Anterior cingulate cortex (tissue), 58 donors: ENCODE measurements at regions not wholly inside any gene's neighbourhood (a gene's known extent, or its start where the extent isn't known, plus 50 kb on each side); places are given as distances from the start of the nearest gene placed in this dataset.
A peak's percentile ranks its signal among the peaks of the same experiment; 100 is the strongest.

Experiments
- DNase-seq, 58 donors: peaks; one replicate each; lab custom pipeline; 2025; lab: John Stamatoyannopoulos, UW

DNA sequence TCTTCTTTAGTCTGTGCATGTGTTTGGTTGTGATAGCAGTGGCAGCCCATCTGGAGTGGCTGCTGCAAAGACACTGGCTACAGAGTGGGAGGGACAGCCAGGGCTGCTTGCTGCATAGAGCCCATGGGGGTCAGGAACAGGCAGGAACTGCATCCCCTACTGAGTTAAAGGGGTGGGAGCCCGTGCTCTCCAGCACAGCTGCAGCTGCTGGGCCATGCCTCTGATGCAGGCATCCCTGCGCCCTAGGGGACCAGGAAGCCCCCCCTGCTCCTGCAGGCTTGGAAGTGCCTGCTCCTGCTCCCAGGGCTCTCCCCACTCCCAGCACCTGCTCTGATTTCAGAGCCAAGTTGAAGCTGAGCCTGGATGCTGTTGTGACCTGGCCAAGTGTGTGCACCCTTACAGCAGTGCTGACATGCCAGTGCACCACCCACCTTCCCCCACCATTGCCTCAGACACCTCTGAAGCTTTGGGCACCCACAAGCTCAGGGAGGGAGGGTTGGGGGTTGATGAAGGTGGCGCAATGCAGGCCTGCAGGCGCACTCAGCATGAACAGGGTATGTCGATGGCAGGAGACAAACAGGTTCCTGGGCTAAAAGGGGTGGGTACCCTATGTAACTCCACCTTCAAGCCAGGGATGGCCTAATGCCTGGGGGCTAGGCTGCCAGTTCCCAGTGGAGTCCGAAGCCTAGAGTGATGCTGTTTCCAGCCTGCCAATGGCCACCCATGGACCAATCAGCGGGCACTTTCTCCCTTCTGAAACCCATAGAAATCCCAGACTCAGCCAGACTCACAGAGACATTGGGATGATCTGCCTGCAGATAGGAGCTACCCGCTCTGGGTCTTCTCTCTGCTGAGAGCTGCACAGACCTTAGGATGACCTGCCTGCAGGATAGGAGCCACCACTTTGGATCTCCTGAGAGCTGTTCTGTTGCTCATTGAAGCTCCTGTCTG is 919.9 kb upstream of the MIR17HG start:
- no peak for DNase-seq

DNA sequence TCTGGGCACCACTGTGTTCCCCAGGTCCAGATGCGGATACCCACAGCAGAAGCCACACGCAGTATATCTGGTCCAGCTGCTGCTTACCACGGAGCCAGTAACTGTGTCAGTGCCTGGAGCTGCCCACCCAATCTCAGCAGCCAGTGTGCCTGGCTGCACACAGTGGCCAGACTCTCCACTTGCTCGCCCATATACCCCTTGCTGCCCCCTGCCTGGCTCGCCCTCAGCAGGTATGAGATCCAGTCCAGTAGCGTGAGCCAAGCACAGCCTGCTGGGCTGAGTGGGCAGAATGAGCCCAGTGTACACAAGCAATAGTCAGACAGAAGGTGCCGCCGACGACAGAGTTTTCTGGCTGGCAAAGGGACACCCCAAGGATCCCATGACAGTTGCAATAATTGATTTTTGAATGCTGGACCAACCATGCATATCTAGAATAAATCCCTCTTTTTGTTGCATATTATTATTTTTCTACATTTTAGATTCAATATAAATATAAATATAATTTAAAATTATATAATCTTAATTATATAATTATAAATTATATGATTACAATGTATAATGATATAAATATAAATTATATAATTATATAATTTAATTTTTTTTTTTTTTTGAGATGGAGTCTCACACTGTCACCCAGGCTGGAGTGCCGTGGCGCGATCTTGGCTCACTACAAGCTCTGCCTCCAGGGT is 918.8 kb upstream of the MIR17HG start:
- DNase-seq: no peak

DNA sequence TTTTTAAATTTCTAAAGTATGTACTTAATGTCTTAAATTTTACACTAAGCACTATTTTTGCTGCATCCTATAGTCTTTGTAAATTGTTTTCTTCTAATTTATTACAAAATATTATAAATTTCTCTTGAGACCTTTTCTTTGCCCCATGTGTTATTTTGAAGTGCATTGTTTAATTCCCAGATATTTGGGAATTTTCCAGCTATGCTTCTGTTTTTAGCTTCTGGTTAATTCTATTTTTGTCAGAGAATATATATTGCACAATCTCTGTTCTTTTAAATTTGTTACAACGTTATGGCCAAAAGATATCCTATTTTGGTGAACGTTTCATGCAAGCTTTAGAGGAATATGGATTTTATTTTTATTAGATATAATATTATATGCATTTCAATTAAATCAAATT is 917.4 kb upstream of the MIR17HG start:
- no peak for DNase-seq

DNA sequence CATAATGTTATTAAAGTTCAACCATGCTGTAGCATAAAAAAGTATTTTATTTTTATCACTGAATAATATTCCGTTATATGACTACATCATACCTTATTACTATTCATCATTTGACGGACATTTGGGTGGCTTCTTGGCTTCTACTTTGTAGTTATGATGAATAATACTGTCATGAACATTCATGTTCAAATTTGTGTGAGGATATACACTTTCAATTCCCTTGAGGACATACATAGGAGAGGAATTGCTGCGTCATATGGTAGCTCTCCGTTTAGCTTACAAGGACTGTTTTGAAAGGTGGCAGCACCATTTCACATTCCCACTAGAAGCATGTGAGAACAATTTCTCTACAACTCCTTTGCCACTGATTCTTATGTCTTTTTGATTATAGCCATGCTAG is 910.8 kb upstream of the MIR17HG start:
- no peak for DNase-seq

DNA sequence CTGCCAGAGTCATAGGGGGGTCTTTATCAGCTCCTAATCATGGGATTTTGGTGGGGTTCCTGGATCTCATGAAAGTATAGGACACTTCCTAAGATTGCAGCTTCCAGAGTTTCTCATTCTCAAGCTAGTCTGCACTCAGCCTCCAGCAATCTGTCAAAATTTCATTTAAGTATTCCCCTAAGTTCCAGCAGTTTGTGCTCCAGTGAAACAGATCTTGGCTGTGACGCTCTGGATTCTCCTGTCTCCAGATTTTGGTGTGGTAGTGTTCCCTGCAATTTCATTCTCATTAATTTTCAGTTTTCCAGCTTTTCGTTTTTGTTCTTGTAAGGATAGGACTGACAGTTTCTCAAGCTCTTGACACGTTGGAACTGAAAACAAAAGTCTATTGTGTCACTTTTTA is 908.9 kb upstream of the MIR17HG start:
- DNase-seq: no peak

DNA sequence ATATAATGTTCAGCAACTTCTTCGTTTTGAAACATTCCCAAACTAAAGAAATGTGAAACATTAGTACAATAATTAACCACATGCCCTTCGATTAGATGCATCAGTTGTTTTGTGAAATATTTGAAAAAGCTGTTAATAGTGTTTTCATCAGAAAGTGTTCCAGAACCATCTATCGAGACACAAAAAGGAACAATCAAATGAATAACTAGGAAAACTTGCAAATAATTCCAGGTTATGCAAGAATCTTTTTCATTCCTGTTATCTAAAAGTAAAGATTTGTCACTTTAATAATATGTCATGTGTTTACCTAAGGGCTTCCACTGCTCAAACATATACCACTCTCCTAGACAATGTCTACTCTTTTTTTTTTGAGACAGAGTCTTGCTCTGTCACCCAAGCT is 904.2 kb upstream of the MIR17HG start:
- DNase-seq: no peak

DNA sequence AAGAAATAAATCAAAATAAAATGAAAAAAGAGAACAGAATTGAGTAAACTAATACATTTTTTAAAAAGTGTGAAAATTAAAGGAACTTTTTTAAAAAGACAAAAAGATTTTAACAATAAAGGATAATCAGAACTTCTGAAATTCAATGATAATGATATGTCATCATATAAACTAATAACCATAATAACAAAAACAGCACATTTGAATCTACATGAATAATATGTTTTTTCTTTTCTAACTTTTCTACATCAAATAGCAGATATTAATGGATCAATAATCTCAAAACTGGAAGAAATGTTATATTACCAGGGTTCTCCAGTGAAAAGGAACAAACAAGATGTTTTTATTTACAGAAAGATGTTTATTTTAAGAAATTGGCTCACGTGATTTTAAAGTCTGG is 903.3 kb upstream of the MIR17HG start:
- no peak for DNase-seq

DNA sequence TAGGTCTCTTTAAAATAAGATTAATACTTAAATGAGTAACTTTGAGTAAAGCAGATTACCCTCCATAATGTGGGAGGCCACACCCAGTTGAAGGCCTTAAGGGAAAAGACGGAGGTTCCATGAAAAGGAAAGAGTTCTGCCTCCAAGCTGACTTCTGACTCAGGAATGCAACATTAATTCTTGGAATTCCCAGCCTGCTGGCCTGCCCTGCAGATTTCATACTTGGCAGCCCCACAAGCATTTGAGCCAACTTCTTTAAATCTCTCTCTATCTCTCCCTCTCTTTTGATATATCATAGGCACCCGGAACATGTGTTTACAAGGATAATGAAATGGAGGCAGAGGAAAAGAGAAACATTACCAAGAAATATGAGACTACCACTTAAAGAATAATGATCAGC is 902.3 kb upstream of the MIR17HG start:
- no peak for DNase-seq

DNA sequence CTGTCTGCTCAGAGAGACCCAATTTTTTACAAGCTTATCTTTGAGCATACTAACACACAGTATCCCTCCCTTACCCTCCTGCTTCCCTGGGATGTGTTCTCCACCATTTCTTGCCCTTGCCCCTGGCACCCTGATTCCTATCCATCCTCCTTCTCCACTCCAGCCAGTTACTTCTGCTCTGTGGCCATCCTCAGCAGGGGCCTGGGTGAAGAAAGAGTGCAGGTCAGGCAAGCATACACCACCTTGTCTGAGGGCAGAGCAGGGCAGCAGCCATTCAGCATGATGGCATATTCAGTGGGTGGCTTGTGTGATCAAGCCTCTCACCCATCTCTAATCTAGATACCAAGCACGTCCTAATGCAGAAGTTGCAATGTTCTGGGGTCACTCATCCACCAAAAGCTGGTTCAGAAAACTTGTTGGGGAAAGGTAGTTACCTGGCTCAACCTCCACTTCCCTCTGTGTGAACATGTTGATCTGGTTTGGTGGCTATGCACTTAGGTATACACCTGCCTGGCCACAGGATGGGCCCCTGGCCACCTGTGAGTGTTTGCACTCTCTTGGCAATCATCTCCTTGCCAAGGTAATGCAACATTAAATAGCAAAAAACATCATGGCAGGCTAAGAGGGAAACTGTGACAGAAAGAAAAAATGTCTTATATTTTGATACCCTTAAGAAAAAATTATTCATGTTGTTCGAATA is 900.3 kb upstream of the MIR17HG start:
- DNase-seq: no peak

GRCh38 chr13:90447734-90448101 is 899.8 kb upstream of the MIR17HG start:
- no peak for DNase-seq

DNA sequence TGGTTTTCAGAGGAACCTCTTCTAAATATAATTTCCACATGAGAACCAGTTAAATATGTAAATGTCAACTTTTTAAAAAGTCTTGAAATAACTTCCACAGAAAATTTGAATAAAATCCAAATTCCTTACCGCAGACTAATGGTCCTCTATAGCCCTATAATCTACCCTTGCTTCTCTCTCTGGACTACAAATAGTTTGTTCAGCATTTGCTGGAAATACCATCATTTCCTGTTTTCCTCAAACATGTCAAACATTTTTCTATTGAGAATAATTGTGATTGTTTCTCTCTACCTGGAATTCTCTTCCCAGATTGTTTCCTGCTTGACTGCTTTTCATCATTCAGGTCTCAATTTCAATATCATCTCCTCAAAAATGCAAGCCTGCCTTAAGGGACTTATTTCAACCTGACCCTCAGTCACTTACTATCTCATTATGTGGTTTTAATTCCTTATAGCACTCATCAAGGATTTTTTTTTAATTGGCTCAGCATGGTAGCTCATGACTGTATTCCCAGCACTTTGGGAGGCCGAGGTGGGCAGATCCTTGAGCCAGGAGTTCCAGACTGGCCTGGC is 898.9 kb upstream of the MIR17HG start:
- DNase-seq: no peak

DNA sequence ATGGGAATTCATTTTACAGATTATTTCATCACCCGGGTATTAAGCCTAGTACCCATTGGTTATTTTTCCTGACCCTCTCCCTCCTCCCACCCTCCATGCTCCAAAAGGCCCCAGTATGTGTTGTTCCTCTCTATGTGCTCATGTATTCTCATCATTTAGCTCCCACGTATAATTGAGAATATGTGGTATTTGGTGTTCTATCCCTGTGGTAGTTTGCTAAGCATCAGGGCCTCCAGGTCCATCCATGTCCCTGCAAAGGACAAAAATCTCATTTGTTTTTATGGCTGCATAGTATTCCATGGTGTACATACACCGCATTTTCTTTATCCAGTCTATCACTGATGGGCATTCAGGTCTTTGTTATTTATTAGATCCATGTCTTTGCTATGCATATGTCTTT is 894.1 kb upstream of the MIR17HG start:
- no peak for DNase-seq

- no peak for DNase-seq
Observed at GRCh38 chr13:90454002-90454636, 893.4 kb upstream of the MIR17HG start.

- no peak for DNase-seq
Observed at GRCh38 chr13:90455067-90455466, 892.4 kb upstream of the MIR17HG start.

GRCh38 chr13:90455823-90456222 is 891.7 kb upstream of the MIR17HG start:
- DNase-seq: no peak

GRCh38 chr13:90461398-90461797 is 886.1 kb upstream of the MIR17HG start:
- no peak for DNase-seq

DNA sequence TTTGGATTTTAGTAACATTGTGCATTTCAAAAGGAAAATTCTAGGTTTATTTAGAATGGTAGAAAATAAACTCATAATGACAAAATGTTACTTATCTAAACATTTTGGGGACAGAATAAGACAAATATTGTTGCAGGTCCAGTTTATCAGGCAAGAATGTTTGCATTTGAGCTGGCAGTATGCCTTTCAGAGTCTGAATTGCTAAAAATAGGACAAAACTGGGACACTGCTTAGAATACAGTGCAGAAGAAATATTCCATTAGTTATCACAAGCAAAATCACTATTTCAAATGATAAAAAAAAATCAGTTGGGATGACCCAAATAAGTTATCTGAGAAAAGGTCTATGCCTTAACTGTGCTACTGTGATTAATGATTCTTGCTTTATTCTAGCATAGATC is 870.3 kb upstream of the MIR17HG start:
- peak in 1 of 58 donors; percentile 1 for DNase-seq

DNA sequence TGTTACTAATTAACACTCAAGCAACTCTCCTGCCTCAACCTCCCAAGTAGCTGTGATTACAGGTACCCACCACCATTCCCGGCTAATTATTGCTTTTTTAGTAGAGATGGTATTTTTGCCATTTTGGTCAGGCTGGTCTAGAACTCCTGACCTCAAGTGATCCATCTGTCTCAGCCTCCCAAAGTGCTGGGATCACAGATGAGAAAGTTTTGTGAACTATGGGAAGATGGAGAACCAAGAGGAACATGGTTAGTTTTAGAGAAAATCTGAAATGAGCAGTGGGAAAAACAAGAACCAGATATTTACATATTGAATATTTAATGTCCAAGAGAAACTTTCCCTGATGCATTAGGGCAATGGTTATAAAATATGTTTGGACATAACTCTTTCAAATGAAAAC is 863.6 kb upstream of the MIR17HG start:
- DNase-seq: no peak

GRCh38 chr13:90485436-90485835 is 862.1 kb upstream of the MIR17HG start:
- no peak for DNase-seq

- no peak for DNase-seq
Observed at GRCh38 chr13:90492872-90493271, 854.6 kb upstream of the MIR17HG start.

DNA sequence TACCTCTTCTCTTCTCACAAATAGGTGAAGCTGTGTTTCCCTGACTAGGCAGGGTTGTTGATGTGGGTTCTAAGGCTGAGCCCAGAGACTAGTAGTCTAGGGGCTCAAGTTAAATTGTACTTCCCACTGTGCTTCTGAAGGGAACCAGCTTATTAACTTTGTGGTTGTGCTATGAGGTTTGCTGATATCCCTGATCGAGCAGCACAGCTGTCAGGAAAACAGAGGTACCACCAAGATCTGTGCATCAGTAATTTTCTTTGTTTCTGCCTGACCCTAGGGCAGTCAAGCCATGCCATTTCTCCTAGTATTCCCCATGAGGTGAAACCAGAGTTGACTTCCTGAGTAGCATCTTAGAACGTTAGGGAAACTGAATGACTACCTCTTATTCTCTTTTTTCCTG is 853.8 kb upstream of the MIR17HG start:
- DNase-seq: no peak
